HepG2 (cell line): ENCODE measurements at regions not wholly inside any gene's neighbourhood (a gene's known extent, or its start where the extent isn't known, plus 50 kb on each side); places are given as distances from the start of the nearest gene placed in this dataset.

Experiments
- ATAC-seq: fragments of 200-7000 bp; cut with Tn5 transposase; 3 replicates; pipeline ENCODE4 v1.9.1; 2020; ENCODE audit warnings: mild to moderate bottlenecking, moderate library complexity
- BruUV-seq: library from RNA; stranded (reverse); fragments of 400-500 nt; replicated peaks from 2 replicates; lab custom pipeline; 2021; lab: Mats Ljungman, UMichigan
- CTCF ChIA-PET: fragments of 300-600 bp; formaldehyde crosslinking; extraction: SDS; loops from one replicate; lab custom pipeline; 2021; ENCODE audit warnings: low total read pairs, inconsistent platforms, low intra/inter-chr PET ratio; lab: Yijun Ruan, JAX
- POLR2A ChIA-PET: fragments of 350-600 bp; sonication (Branson Sonifier 250); formaldehyde crosslinking; loops from one replicate; lab custom pipeline; 2020; ENCODE audit warnings: antibody characterized with exemption, inconsistent platforms; lab: Yijun Ruan, JAX
- DNase-seq: peaks from one replicate; pipeline ENCODE4 v3.0.0-alpha.2; 2015; ENCODE audit warnings: low spot score
- FAIRE-seq: peaks from 3 replicates; lab custom pipeline; 2011; peaks lifted over from hg19 to GRCh38; lab: Jason Lieb, UNC
- H2AFZ ChIP-seq: one replicate; pipeline ENCODE4 v1.6.1; 2011; ENCODE audit warnings: low read length, inconsistent platforms
- H3K27ac ChIP-seq: fragments of 300-600 bp; 3 replicates; pipeline ENCODE4 v1.8.0; 2011; ENCODE audit warnings: mixed run types, mild to moderate bottlenecking, mixed read lengths, low read length, inconsistent platforms; ENCODE audit not compliant: insufficient read depth; ENCODE audit errors: extremely low read length
- H3K27me3 ChIP-seq, 2 experiments: fragments of 200-600 bp in 1 of 2; 2 replicates in 1 of 2; 3 replicates in 1 of 2; pipeline versions ENCODE4 v1.6.0 to v1.8.0; 2011; ENCODE audit warnings: low read length in 2 of 2, mild to moderate bottlenecking in 2 of 2, moderate library complexity in 2 of 2, inconsistent platforms in 1 of 2; ENCODE audit not compliant: insufficient read depth in 2 of 2, control insufficient read depth in 1 of 2
- H3K36me3 ChIP-seq, 2 experiments: fragments of 200-600 bp in 1 of 2; replicated peaks in 1 of 2; 2 replicates in 1 of 2; 3 replicates in 1 of 2; pipeline versions ENCODE4 v1.5.1 to v1.8.0; 2011; ENCODE audit warnings: low read length in 2 of 2, inconsistent platforms in 1 of 2; ENCODE audit not compliant: insufficient read depth in 2 of 2, control insufficient read depth in 1 of 2
- H3K4me1 ChIP-seq: 2 replicates; pipeline ENCODE4 v1.5.1; 2012; ENCODE audit warnings: low read length, inconsistent platforms; ENCODE audit not compliant: insufficient read depth
- H3K4me2 ChIP-seq: 2 replicates; pipeline ENCODE4 v1.6.0; 2011; ENCODE audit warnings: low read depth, low read length, inconsistent platforms
- H3K4me3 ChIP-seq, 3 experiments: fragments of 200-600 bp in 1 of 3; sonication (generic), shearing (Covaris generic) in 1 of 3; replicated peaks in 1 of 3; 2 replicates each; pipeline ENCODE4 v1.5.1; 2011 to 2016; ENCODE audit warnings: low read length in 3 of 3, inconsistent platforms in 2 of 3, low read depth in 2 of 3, mild to moderate bottlenecking in 2 of 3, control low read depth in 1 of 3, mixed read lengths in 1 of 3; ENCODE audit not compliant: insufficient read depth in 1 of 3
- H3K79me2 ChIP-seq: one replicate; pipeline ENCODE4 v1.6.1; 2011; ENCODE audit warnings: low read length, inconsistent platforms; ENCODE audit not compliant: insufficient read depth
- H3K9ac ChIP-seq: 2 replicates; pipeline ENCODE4 v1.6.0; 2011; ENCODE audit warnings: mild to moderate bottlenecking, low read depth, low read length, inconsistent platforms; ENCODE audit not compliant: insufficient read depth
- H3K9me3 ChIP-seq: 2 replicates; pipeline ENCODE4 v1.5.1; 2012; ENCODE audit warnings: mild to moderate bottlenecking, low read length
- H4K20me1 ChIP-seq: 2 replicates; pipeline ENCODE4 v1.6.0; 2011; ENCODE audit warnings: inconsistent platforms, mild to moderate bottlenecking, low read length, moderate library complexity; ENCODE audit not compliant: insufficient read depth
- ELF1 ChIP-seq: sonication (generic); formaldehyde crosslinking; IDR thresholded peaks from 2 replicates; pipeline ENCODE4 v1.4.0; 2020; ENCODE audit warnings: missing genetic modification reagents
- MTA1 ChIP-seq: sonication (generic); formaldehyde crosslinking; IDR thresholded peaks from 2 replicates; pipeline ENCODE4 v1.4.0; 2020; ENCODE audit warnings: missing genetic modification reagents, mild to moderate bottlenecking, borderline replicate concordance
- ZNF556 ChIP-seq: sonication (generic); formaldehyde crosslinking; IDR thresholded peaks from 2 replicates; pipeline ENCODE4 v1.4.0; 2020; ENCODE audit warnings: mild to moderate bottlenecking, missing genetic modification reagents, borderline replicate concordance
- WGBS: methylation state at CpG from one replicate; pipeline ENCODE4 v1.1.6; 2017; ENCODE audit warnings: low lambda C conversion rate; 5-methylcytosine and 5-hydroxymethylcytosine counted together
- in situ Hi-C: cut with HindIII; loops from 2 replicates; pipeline ENCODE4 v1.10.0; 2017; ENCODE audit warnings: low pct_unique_long_range_greater_than_20kb; ENCODE audit not compliant: extremely low pct_ligation_motif_present
- intact Hi-C: fragments of 100-400 bp; cut with micrococcal nuclease; formaldehyde crosslinking; loops from one replicate; pipeline ENCODE4 v1.10.0; 2022; ENCODE audit not compliant: unreplicated experiment
- TF ChIP-seq, protein P1 (sequence below): sonication (generic); formaldehyde crosslinking; conservative IDR thresholded peaks from 2 replicates; pipeline ENCODE4 v1.4.0; 2020; ENCODE audit warnings: missing genetic modification reagents
- TF ChIP-seq, protein P2 (sequence below): IDR thresholded peaks from 2 replicates; pipeline ENCODE4 v1.6.1; 2016; ENCODE audit warnings: low read depth, missing genetic modification reagents, missing compliant biosample characterization

DNA sequence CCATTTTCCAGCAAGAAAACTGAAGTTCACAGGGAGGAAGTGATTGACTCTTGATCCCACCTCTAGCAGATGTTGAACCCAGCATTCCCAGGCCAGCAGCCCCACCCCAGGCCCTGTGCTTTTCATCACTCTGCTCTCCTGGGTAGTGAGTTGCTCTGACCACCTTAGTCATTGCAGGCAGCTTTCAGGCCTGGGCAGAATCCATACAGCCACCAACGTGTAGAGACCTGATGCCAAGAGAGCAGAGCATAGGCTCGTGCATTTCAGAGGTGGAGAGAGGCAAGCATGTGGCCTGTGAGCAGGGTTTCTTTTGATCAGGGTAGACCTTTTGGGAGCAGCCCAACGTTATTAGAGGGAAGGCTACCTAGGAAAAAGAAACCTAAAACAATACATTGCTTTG lies 334.6 kb downstream of the PTEN start:
- Histone ChIP-seq H3K27ac (no peak overlapping the region), H4K20me1 (no peaks in the 10 kb centered on the region), H3K9ac (no peak overlapping the region), H3K4me1 (peaks cover 12% of the 10 kb centered on the region), H3K27me3 (no peaks in the 10 kb centered on the region), H3K9me3 (no peaks in the 10 kb centered on the region), H3K4me3 (no peak overlapping the region), H3K79me2 (no peaks in the 10 kb centered on the region), H2AFZ (no peak overlapping the region), H3K36me3 (no peaks in the 10 kb centered on the region), H3K4me2 (no peak overlapping the region)
- 0% methylated on average over 3 of the region's 3 CpGs for WGBS
- DNase-seq = no peak
- FAIRE-seq = no peak
- TF ChIP-seq ELF1 (CRISPR knock-in tag) (no peak), MTA1 (CRISPR knock-in tag) (no peak), ZNF556 (CRISPR knock-in tag) (no peak)
- TF ChIP-seq, protein P1, sequence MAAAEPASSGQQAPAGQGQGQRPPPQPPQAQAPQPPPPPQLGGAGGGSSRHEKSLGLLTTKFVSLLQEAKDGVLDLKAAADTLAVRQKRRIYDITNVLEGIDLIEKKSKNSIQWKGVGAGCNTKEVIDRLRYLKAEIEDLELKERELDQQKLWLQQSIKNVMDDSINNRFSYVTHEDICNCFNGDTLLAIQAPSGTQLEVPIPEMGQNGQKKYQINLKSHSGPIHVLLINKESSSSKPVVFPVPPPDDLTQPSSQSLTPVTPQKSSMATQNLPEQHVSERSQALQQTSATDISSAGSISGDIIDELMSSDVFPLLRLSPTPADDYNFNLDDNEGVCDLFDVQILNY = no peak
- TF ChIP-seq, protein P2, sequence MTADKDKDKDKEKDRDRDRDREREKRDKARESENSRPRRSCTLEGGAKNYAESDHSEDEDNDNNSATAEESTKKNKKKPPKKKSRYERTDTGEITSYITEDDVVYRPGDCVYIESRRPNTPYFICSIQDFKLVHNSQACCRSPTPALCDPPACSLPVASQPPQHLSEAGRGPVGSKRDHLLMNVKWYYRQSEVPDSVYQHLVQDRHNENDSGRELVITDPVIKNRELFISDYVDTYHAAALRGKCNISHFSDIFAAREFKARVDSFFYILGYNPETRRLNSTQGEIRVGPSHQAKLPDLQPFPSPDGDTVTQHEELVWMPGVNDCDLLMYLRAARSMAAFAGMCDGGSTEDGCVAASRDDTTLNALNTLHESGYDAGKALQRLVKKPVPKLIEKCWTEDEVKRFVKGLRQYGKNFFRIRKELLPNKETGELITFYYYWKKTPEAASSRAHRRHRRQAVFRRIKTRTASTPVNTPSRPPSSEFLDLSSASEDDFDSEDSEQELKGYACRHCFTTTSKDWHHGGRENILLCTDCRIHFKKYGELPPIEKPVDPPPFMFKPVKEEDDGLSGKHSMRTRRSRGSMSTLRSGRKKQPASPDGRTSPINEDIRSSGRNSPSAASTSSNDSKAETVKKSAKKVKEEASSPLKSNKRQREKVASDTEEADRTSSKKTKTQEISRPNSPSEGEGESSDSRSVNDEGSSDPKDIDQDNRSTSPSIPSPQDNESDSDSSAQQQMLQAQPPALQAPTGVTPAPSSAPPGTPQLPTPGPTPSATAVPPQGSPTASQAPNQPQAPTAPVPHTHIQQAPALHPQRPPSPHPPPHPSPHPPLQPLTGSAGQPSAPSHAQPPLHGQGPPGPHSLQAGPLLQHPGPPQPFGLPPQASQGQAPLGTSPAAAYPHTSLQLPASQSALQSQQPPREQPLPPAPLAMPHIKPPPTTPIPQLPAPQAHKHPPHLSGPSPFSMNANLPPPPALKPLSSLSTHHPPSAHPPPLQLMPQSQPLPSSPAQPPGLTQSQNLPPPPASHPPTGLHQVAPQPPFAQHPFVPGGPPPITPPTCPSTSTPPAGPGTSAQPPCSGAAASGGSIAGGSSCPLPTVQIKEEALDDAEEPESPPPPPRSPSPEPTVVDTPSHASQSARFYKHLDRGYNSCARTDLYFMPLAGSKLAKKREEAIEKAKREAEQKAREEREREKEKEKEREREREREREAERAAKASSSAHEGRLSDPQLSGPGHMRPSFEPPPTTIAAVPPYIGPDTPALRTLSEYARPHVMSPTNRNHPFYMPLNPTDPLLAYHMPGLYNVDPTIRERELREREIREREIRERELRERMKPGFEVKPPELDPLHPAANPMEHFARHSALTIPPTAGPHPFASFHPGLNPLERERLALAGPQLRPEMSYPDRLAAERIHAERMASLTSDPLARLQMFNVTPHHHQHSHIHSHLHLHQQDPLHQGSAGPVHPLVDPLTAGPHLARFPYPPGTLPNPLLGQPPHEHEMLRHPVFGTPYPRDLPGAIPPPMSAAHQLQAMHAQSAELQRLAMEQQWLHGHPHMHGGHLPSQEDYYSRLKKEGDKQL = no peak
- intact Hi-C loops (no loop called here), in situ Hi-C loops (no loop called here)
- ChIA-PET POLR2A (no interaction called here), CTCF (no interaction called here)
- ATAC-seq = no peak
- BruUV-seq = no TSS peak
